GM23338 (cell line): ENCODE measurements at regions not wholly inside any gene's neighbourhood (a gene's known extent, or its start where the extent isn't known, plus 50 kb on each side); places are given as distances from the start of the nearest gene placed in this dataset.

Experiments used
- CTCF ChIP-seq, 2 experiments: fragments of 200-600 bp in 1 of 2; sonication (generic) in 1 of 2; conservative IDR thresholded peaks; 2 replicates each; pipeline versions ENCODE4 v1.5.1 to v1.6.1; 2016 to 2017; ENCODE audit warnings: antibody characterized with exemption in 2 of 2, low read depth in 2 of 2, mild to moderate bottlenecking in 2 of 2, moderate library complexity in 1 of 2
- POLR2AphosphoS5 ChIP-seq: IDR thresholded peaks from 2 replicates; pipeline ENCODE4 v1.6.1; 2016; ENCODE audit warnings: antibody characterized with exemption, low read depth

- TF ChIP-seq POLR2AphosphoS5 (no peak), CTCF (conservative IDR thresholded peaks at IDR 0.05; ENCODE audit: low read depth in 2 of 2) (no peak)
Observed at GRCh38 chr10:36516281-36516680, 609.1 kb upstream of the ANKRD30A start.
